HUES48 (cell line): ENCODE measurements at regions not wholly inside any gene's neighbourhood (a gene's known extent, or its start where the extent isn't known, plus 50 kb on each side); places are given as distances from the start of the nearest gene placed in this dataset.

Experiments used
- H3K27ac ChIP-seq: one replicate; pipeline ENCODE4 v1.7.0; 2013; ENCODE audit warnings: low read depth, low read length, inconsistent platforms
- H3K27me3 ChIP-seq: 2 replicates; pipeline ENCODE4 v1.6.1; 2013; ENCODE audit warnings: mild to moderate bottlenecking, low read length; ENCODE audit not compliant: control insufficient read depth, insufficient read depth
- H3K36me3 ChIP-seq: 2 replicates; pipeline ENCODE4 v1.6.1; 2013; ENCODE audit warnings: low read length; ENCODE audit not compliant: control insufficient read depth, insufficient read depth
- H3K4me1 ChIP-seq: 2 replicates; pipeline ENCODE4 v1.6.1; 2013; ENCODE audit warnings: mild to moderate bottlenecking, low read length; ENCODE audit not compliant: control insufficient read depth, insufficient read depth
- H3K4me3 ChIP-seq: 2 replicates; pipeline ENCODE4 v1.5.1; 2013; ENCODE audit warnings: mild to moderate bottlenecking, low read depth, low read length
- H3K9ac ChIP-seq: 2 replicates; pipeline ENCODE4 v1.6.1; 2013; ENCODE audit warnings: mild to moderate bottlenecking, low read depth, low read length, moderate library complexity
- H3K9me3 ChIP-seq: 2 replicates; pipeline ENCODE4 v1.6.1; 2013; ENCODE audit warnings: low read length; ENCODE audit not compliant: control insufficient read depth, insufficient read depth

- no peaks in the 10 kb centered on the region for H3K27me3 ChIP-seq
- no peak overlapping the region for H3K4me3 ChIP-seq
- H3K9ac ChIP-seq = no peak overlapping the region
- H3K9me3 ChIP-seq = no peaks in the 10 kb centered on the region
- no peaks in the 10 kb centered on the region for H3K36me3 ChIP-seq
- H3K4me1 ChIP-seq = no peaks in the 10 kb centered on the region
- H3K27ac ChIP-seq = no peak overlapping the region
These were observed 446.0 kb upstream of the SPHKAP start for GRCh38 chr2:228627510-228627909.

- Histone ChIP-seq H3K4me1 (no peaks in the 10 kb centered on the region), H3K27ac (no peak overlapping the region), H3K36me3 (no peaks in the 10 kb centered on the region), H3K27me3 (no peaks in the 10 kb centered on the region), H3K9ac (no peak overlapping the region), H3K4me3 (no peak overlapping the region), H3K9me3 (no peaks in the 10 kb centered on the region)
These were observed 444.0 kb upstream of the SPHKAP start for GRCh38 chr2:228625481-228625880.

- no peaks in the 10 kb centered on the region for H3K36me3 ChIP-seq
- no peaks in the 10 kb centered on the region for H3K27me3 ChIP-seq
- no peak overlapping the region for H3K9ac ChIP-seq
These were observed 443.2 kb upstream of the SPHKAP start for GRCh38 chr2:228624733-228625132.

DNA sequence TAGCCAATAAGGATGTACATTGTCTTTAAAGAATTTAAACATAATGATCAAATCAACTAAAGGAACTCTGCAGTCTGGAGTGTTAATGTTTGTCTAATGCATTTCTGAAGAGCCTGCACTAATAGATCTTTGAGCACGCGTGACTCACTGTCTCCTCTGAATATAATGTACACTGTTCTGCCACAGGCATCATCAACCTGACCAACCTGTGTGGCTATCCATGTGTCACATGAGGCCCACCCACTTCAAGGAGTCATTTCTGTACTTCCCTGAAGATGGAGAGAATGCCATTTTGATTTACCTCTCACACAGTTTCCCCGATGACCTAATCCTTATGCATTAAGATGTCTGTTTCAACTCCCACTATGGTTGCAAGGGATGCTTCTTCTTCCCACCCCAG is 434.0 kb upstream of the SPHKAP start:
- Histone ChIP-seq H3K36me3 (no peaks in the 10 kb centered on the region), H3K27ac (no peak overlapping the region), H3K9ac (no peak overlapping the region), H3K27me3 (no peaks in the 10 kb centered on the region), H3K4me3 (no peak overlapping the region), H3K4me1 (no peaks in the 10 kb centered on the region), H3K9me3 (no peaks in the 10 kb centered on the region)

More at GRCh38 chr2:228624733-228625132, 443.2 kb upstream of the SPHKAP start:
- Histone ChIP-seq H3K4me1 (no peaks in the 10 kb centered on the region), H3K9me3 (no peaks in the 10 kb centered on the region), H3K4me3 (no peak overlapping the region), H3K27ac (no peak overlapping the region)

DNA sequence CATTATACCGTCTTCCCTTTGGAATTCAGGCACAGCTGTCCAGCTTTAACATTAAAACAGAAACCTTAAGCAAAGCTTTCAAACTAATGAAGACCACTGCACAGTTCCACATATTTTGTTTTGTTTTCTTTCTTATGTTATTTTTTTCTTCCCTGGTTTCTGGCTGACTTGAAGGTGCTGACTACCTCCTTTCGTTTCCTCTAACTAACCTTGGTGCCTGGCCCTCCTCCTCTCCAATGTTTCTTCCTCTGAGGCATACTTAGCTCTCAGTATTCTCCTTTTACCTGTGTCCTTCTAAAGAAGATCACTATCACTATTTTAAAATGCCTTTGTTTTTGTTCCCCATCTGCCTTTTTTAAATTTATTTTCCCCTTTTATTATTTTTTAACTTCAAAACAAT is 433.3 kb upstream of the SPHKAP start:
- Histone ChIP-seq H3K4me3 (no peak overlapping the region), H3K36me3 (no peaks in the 10 kb centered on the region), H3K9me3 (no peaks in the 10 kb centered on the region), H3K4me1 (no peaks in the 10 kb centered on the region), H3K9ac (no peak overlapping the region), H3K27ac (no peak overlapping the region), H3K27me3 (no peaks in the 10 kb centered on the region)

- Histone ChIP-seq H3K4me1 (no peaks in the 10 kb centered on the region), H3K9me3 (peaks cover 2% of the 10 kb centered on the region; the same call in 1 of the 2 replicates), H3K9ac (no peak overlapping the region), H3K36me3 (no peaks in the 10 kb centered on the region), H3K27ac (no peak overlapping the region), H3K4me3 (no peak overlapping the region), H3K27me3 (no peaks in the 10 kb centered on the region)
These were observed 431.8 kb upstream of the SPHKAP start for GRCh38 chr2:228613133-228613850.

- no peaks in the 10 kb centered on the region for H3K4me1 ChIP-seq
- H3K27ac ChIP-seq = no peak overlapping the region
- H3K9me3 ChIP-seq = peaks cover 2% of the 10 kb centered on the region; the same call in 1 of the 2 replicates
- H3K9ac ChIP-seq = no peak overlapping the region
- no peak overlapping the region for H3K4me3 ChIP-seq
- no peaks in the 10 kb centered on the region for H3K27me3 ChIP-seq
- no peaks in the 10 kb centered on the region for H3K36me3 ChIP-seq
These were observed 429.7 kb upstream of the SPHKAP start for GRCh38 chr2:228611171-228611570.

GRCh38 chr2:228602288-228602687 is 420.8 kb upstream of the SPHKAP start:
- Histone ChIP-seq H3K27ac (no peak overlapping the region), H3K4me1 (no peaks in the 10 kb centered on the region), H3K4me3 (no peak overlapping the region), H3K36me3 (no peaks in the 10 kb centered on the region), H3K9ac (no peak overlapping the region), H3K9me3 (no peaks in the 10 kb centered on the region), H3K27me3 (no peaks in the 10 kb centered on the region)

- Histone ChIP-seq H3K9me3 (no peaks in the 10 kb centered on the region), H3K9ac (no peak overlapping the region), H3K4me1 (no peaks in the 10 kb centered on the region), H3K27me3 (no peaks in the 10 kb centered on the region), H3K27ac (no peak overlapping the region), H3K4me3 (no peak overlapping the region), H3K36me3 (no peaks in the 10 kb centered on the region)
These were observed 418.8 kb upstream of the SPHKAP start for GRCh38 chr2:228600265-228600664.

DNA sequence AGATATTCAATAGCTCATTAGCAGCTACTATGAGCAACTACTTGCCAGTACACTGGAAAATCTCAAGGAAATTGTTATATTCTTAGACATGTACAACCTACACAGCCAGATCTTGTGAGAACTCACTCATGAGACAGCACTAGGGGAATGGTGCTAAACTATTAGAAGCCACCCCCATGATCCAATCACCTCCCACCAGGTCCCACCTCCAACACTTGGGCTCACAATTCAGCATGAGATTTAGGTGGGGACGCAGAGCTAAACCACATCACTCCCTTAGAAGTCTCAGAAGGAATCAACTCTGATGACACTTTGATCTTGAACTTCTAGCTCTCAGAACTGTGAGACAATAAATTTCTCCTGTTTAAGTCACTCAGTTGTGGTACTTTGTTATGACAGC is 418.3 kb upstream of the SPHKAP start:
- H3K36me3 ChIP-seq = no peaks in the 10 kb centered on the region
- no peak overlapping the region for H3K9ac ChIP-seq
- no peak overlapping the region for H3K4me3 ChIP-seq
- H3K27me3 ChIP-seq = no peaks in the 10 kb centered on the region
- H3K4me1 ChIP-seq = no peaks in the 10 kb centered on the region
- H3K27ac ChIP-seq = no peak overlapping the region
- no peaks in the 10 kb centered on the region for H3K9me3 ChIP-seq

GRCh38 chr2:228599297-228599696 is 417.8 kb upstream of the SPHKAP start:
- H3K36me3 ChIP-seq = no peaks in the 10 kb centered on the region
- no peak overlapping the region for H3K4me3 ChIP-seq
- H3K9me3 ChIP-seq = no peaks in the 10 kb centered on the region
- H3K27me3 ChIP-seq = no peaks in the 10 kb centered on the region
- no peaks in the 10 kb centered on the region for H3K4me1 ChIP-seq
- H3K9ac ChIP-seq = no peak overlapping the region
- H3K27ac ChIP-seq = no peak overlapping the region
